SK-N-SH treated with all-trans-retinoic acid at 6 μM for 48 hours (cell line): ENCODE measurements at regions not wholly inside any gene's neighbourhood (a gene's known extent, or its start where the extent isn't known, plus 50 kb on each side); places are given as distances from the start of the nearest gene placed in this dataset.

Experiments used
- ATAC-seq: fragments of 200-7000 bp; cut with Tn5 transposase; 3 replicates; pipeline ENCODE4 v1.9.1; 2020; ENCODE audit warnings: mild to moderate bottlenecking, moderate library complexity
- ARNTL ChIP-seq: fragments of 450-650 bp; formaldehyde crosslinking; IDR thresholded peaks from 2 replicates; pipeline ENCODE4 v1.5.0; 2020; ENCODE audit warnings: low read depth, mild to moderate bottlenecking, moderate library complexity, borderline replicate concordance
- CSDC2 ChIP-seq: fragments of 250-450 bp; sonication (Bioruptor Pico); IDR thresholded peaks from 2 replicates; pipeline ENCODE4 v1.5.0; 2020; ENCODE audit warnings: mild to moderate bottlenecking, moderate library complexity
- ESRRG ChIP-seq: fragments of 250-450 bp; sonication (Bioruptor Pico); IDR thresholded peaks from 2 replicates; pipeline ENCODE4 v1.6.1; 2021; ENCODE audit warnings: mild to moderate bottlenecking
- GLIS3 ChIP-seq: fragments of 250-450 bp; sonication (Bioruptor Pico); IDR thresholded peaks from 2 replicates; pipeline ENCODE4 v1.5.0; 2020; ENCODE audit warnings: mild to moderate bottlenecking, moderate library complexity
- PPARA ChIP-seq: fragments of 250-450 bp; sonication (Bioruptor Pico); IDR thresholded peaks from 2 replicates; pipeline ENCODE4 v1.5.0; 2020; ENCODE audit warnings: mild to moderate bottlenecking, borderline replicate concordance
- SNAI2 ChIP-seq: fragments of 250-450 bp; sonication (Bioruptor Pico); IDR thresholded peaks from 2 replicates; pipeline ENCODE4 v1.5.0; 2020; ENCODE audit warnings: mild to moderate bottlenecking, moderate library complexity
- TCF4 ChIP-seq: fragments of 250-450 bp; sonication (Bioruptor Pico); IDR thresholded peaks from 2 replicates; pipeline ENCODE4 v1.8.0; 2021; ENCODE audit warnings: mild to moderate bottlenecking, moderate library complexity, borderline replicate concordance
- TOX ChIP-seq: fragments of 250-450 bp; sonication (Bioruptor Pico); IDR thresholded peaks from 2 replicates; pipeline ENCODE4 v1.8.0; 2021; ENCODE audit warnings: mild to moderate bottlenecking, moderate library complexity, borderline replicate concordance
- ZC3H10 ChIP-seq: fragments of 250-450 bp; sonication (Bioruptor Pico); IDR thresholded peaks from 2 replicates; pipeline ENCODE4 v1.5.1; 2021; ENCODE audit warnings: mild to moderate bottlenecking, moderate library complexity
- ZFP3 ChIP-seq: fragments of 250-450 bp; sonication (Bioruptor Pico); IDR thresholded peaks from 2 replicates; pipeline ENCODE4 v1.5.0; 2020; ENCODE audit warnings: mild to moderate bottlenecking, moderate library complexity
- ZFP30 ChIP-seq: fragments of 450-650 bp; formaldehyde crosslinking; IDR thresholded peaks from 2 replicates; pipeline ENCODE4 v1.5.0; 2022; ENCODE audit warnings: mild to moderate bottlenecking, moderate library complexity
- ZNF565 ChIP-seq: fragments of 450-650 bp; formaldehyde crosslinking; conservative IDR thresholded peaks from 2 replicates; pipeline ENCODE4 v1.5.0; 2020; ENCODE audit warnings: low read depth, mild to moderate bottlenecking, moderate library complexity
- ZNF70 ChIP-seq: fragments of 450-650 bp; formaldehyde crosslinking; IDR thresholded peaks from 2 replicates; pipeline ENCODE4 v1.5.0; 2020; ENCODE audit warnings: mild to moderate bottlenecking, moderate library complexity
- ZNF8 ChIP-seq: fragments of 450-650 bp; formaldehyde crosslinking; IDR thresholded peaks from 2 replicates; pipeline ENCODE4 v1.5.0; 2020; ENCODE audit warnings: mild to moderate bottlenecking, moderate library complexity
- TF ChIP-seq, protein P1 (sequence below): fragments of 250-450 bp; sonication (Bioruptor Pico); IDR thresholded peaks from 2 replicates; pipeline ENCODE4 v1.5.1; 2020; ENCODE audit warnings: low read depth, mild to moderate bottlenecking, moderate library complexity
- TF ChIP-seq, protein P2 (sequence below): fragments of 250-450 bp; sonication (Bioruptor Pico); IDR thresholded peaks from 2 replicates; pipeline ENCODE4 v1.8.0; 2021; ENCODE audit warnings: low read depth, mild to moderate bottlenecking, moderate library complexity, borderline replicate concordance
- TF ChIP-seq, protein P3 (sequence below): fragments of 250-450 bp; sonication (Bioruptor Pico); IDR thresholded peaks from 2 replicates; pipeline ENCODE4 v1.8.0; 2020; ENCODE audit warnings: mild to moderate bottlenecking, moderate library complexity, borderline replicate concordance
- TF ChIP-seq, protein P4 (sequence below): fragments of 250-450 bp; sonication (Bioruptor Pico); IDR thresholded peaks from 2 replicates; pipeline ENCODE4 v1.5.0; 2020; ENCODE audit warnings: mild to moderate bottlenecking, moderate library complexity
- TF ChIP-seq, protein P5 (sequence below): fragments of 250-450 bp; sonication (Bioruptor Pico); IDR thresholded peaks from 2 replicates; pipeline ENCODE4 v1.5.1; 2021; ENCODE audit warnings: mild to moderate bottlenecking, moderate library complexity

DNA sequence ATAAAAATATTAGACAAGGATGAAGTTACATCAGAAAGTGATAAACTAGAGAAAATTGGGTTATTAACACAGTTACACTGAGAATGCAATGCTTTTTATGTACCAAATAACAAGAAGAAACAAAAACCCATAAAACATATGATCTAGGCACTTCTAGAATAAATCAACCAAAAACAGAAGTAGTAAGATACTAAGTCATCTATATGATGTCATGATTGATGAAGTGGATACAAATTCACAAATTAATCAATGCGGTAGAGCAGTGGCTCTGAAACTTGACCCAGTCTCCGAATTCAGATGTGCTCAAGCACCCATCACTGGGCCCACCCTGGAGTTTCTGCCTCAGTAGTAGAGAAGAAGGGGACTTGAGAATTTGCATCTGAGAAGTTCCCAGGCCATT is 112.1 kb upstream of the SSTR4 start (continued):
- TF ChIP-seq, protein P1, sequence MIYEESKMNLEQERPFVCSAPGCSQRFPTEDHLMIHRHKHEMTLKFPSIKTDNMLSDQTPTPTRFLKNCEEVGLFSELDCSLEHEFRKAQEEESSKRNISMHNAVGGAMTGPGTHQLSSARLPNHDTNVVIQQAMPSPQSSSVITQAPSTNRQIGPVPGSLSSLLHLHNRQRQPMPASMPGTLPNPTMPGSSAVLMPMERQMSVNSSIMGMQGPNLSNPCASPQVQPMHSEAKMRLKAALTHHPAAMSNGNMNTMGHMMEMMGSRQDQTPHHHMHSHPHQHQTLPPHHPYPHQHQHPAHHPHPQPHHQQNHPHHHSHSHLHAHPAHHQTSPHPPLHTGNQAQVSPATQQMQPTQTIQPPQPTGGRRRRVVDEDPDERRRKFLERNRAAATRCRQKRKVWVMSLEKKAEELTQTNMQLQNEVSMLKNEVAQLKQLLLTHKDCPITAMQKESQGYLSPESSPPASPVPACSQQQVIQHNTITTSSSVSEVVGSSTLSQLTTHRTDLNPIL (CRISPR knock-in tag) = no peak
- TF ChIP-seq ZFP30 (CRISPR knock-in tag) = no peak
- TF ChIP-seq, all 23 proteins: peak for 0

DNA sequence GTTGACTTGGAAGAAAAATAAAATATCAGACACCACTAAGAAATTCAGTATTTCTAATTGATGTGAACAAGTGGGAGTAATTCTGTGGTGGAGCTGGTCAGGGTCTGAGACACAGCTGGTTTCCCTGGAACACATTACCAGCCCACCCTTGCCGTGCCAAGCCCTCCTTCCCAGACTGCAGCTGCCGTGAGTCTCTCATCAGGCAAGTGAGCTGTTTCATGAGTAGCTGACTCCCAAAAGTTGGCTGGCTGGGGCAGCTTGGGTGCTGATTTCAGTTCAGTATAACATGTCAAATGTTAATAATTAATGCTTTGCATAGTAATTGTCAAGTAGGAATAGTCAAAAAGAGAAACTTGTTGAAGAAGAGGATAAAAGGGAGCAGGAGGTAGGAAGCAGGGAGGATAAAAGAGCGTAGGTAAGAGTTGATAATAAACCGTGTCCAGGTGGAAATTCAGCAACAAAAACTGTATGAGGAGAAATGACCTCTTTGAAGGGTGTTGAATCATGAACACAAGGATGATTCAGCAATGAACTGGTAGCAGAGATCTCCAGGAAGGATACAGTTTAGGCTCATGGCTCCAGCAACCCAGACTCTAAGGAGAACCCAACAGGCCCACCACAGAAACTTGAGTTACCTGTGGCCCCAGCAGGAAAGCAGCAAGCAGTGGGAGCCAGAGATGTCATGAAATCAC is 110.9 kb upstream of the SSTR4 start:
- ATAC-seq = no peak
- TF ChIP-seq, protein P1 (CRISPR knock-in tag) = no peak
- TF ChIP-seq PPARA (no peak), ESRRG (CRISPR knock-in tag) (no peak), ZNF70 (CRISPR knock-in tag) (no peak)
- TF ChIP-seq, protein P2, sequence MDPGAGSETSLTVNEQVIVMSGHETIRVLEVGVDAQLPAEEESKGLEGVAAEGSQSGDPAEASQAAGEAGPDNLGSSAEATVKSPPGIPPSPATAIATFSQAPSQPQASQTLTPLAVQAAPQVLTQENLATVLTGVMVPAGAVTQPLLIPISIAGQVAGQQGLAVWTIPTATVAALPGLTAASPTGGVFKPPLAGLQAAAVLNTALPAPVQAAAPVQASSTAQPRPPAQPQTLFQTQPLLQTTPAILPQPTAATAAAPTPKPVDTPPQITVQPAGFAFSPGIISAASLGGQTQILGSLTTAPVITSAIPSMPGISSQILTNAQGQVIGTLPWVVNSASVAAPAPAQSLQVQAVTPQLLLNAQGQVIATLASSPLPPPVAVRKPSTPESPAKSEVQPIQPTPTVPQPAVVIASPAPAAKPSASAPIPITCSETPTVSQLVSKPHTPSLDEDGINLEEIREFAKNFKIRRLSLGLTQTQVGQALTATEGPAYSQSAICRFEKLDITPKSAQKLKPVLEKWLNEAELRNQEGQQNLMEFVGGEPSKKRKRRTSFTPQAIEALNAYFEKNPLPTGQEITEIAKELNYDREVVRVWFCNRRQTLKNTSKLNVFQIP (CRISPR knock-in tag) = no peak
- TF ChIP-seq, all 23 proteins: peak for 0

DNA sequence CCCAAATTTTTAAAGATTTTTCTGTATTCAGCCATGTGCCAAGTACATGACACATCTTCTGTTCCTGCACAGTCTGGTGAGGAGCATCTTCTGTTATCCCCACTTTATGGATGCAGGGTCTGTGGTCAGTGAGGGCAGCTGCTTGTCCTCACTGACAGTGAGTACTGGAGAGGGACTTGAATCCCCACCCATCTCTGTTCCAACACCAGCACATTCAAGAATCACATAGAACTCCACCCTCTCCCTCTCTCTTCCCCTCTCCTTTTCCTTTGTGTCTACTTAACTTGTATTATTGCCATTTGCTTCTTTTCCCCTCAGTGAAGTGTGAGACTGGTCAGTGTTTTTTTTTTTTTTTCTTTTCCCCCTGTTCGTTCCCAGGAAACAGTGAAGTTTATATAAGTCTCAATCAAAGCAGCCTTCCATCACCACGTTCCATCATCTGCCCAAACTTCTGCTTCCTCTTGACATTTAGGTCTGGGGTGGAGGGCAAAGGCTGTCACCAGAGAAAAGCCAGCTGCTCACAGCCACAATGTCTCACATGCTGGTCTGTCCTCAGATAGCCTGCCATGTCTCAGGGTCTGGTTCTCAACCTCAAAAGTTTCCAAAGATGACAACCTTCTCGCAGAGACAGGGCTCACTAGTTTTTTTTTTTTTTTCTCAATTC is 110.0 kb upstream of the SSTR4 start:
- no peak for ATAC-seq
- no peak for TF ChIP-seq ZNF8

DNA sequence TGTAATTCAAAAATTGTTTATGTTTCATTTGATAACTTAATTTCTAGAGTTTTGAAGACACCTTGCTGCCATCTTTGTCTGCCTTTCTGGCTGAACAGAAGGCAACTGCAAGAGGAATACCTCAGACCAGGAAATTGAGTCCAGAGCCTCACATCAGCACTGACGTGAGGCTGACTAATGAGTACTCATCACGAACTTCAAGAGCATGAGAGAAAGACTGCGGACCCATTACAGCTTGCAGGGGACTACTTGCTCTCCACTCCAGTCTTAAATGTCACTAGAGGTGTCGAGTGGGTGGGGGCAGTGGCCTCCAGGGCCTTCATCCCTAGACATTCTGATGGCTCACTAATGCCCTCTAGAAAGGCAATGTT is 109.5 kb upstream of the SSTR4 start:
- no peak for TF ChIP-seq ZNF565 (CRISPR knock-in tag)
- TF ChIP-seq, protein P2 (CRISPR knock-in tag) = no peak
- no peak for ATAC-seq

DNA sequence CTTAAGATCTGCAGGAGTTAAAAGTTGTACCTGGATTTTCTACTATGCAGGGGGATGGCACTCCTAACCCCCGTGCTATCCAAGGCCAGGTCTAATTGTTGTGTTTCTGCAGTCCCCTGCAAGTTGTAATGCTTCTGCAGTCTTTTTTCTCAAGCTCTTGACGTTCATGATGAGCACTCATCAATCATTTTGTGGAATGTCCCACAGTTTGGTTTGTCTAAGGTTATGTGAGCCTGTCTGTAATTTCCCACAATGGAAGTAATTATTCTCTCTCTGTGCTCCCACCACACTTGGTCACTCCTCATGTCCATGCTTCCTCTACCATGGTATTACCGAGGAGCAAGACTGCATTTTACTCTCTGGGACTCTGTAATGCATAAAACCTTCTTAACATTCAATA is 107.6 kb upstream of the SSTR4 start:
- no peak for ATAC-seq
- TF ChIP-seq ARNTL (CRISPR knock-in tag) = no peak
- no peak for TF ChIP-seq ZC3H10 (CRISPR knock-in tag)
- no peak for TF ChIP-seq SNAI2 (CRISPR knock-in tag)
- TF ChIP-seq ZNF565 (CRISPR knock-in tag) = no peak
- TF ChIP-seq TOX (CRISPR knock-in tag) = no peak
- no peak for TF ChIP-seq PPARA
- no peak for TF ChIP-seq CSDC2 (CRISPR knock-in tag)
- TF ChIP-seq, protein P1 (CRISPR knock-in tag) = no peak
- no peak for TF ChIP-seq ZFP3 (CRISPR knock-in tag)
- TF ChIP-seq TCF4 (CRISPR knock-in tag) = no peak
- TF ChIP-seq, protein P3, sequence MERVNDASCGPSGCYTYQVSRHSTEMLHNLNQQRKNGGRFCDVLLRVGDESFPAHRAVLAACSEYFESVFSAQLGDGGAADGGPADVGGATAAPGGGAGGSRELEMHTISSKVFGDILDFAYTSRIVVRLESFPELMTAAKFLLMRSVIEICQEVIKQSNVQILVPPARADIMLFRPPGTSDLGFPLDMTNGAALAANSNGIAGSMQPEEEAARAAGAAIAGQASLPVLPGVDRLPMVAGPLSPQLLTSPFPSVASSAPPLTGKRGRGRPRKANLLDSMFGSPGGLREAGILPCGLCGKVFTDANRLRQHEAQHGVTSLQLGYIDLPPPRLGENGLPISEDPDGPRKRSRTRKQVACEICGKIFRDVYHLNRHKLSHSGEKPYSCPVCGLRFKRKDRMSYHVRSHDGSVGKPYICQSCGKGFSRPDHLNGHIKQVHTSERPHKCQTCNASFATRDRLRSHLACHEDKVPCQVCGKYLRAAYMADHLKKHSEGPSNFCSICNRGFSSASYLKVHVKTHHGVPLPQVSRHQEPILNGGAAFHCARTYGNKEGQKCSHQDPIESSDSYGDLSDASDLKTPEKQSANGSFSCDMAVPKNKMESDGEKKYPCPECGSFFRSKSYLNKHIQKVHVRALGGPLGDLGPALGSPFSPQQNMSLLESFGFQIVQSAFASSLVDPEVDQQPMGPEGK (CRISPR knock-in tag) = no peak
- TF ChIP-seq GLIS3 (CRISPR knock-in tag) = no peak
- TF ChIP-seq, protein P4, sequence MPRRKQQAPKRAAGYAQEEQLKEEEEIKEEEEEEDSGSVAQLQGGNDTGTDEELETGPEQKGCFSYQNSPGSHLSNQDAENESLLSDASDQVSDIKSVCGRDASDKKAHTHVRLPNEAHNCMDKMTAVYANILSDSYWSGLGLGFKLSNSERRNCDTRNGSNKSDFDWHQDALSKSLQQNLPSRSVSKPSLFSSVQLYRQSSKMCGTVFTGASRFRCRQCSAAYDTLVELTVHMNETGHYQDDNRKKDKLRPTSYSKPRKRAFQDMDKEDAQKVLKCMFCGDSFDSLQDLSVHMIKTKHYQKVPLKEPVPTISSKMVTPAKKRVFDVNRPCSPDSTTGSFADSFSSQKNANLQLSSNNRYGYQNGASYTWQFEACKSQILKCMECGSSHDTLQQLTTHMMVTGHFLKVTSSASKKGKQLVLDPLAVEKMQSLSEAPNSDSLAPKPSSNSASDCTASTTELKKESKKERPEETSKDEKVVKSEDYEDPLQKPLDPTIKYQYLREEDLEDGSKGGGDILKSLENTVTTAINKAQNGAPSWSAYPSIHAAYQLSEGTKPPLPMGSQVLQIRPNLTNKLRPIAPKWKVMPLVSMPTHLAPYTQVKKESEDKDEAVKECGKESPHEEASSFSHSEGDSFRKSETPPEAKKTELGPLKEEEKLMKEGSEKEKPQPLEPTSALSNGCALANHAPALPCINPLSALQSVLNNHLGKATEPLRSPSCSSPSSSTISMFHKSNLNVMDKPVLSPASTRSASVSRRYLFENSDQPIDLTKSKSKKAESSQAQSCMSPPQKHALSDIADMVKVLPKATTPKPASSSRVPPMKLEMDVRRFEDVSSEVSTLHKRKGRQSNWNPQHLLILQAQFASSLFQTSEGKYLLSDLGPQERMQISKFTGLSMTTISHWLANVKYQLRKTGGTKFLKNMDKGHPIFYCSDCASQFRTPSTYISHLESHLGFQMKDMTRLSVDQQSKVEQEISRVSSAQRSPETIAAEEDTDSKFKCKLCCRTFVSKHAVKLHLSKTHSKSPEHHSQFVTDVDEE (CRISPR knock-in tag) = no peak
- no peak for TF ChIP-seq ZNF8
- TF ChIP-seq, protein P5, sequence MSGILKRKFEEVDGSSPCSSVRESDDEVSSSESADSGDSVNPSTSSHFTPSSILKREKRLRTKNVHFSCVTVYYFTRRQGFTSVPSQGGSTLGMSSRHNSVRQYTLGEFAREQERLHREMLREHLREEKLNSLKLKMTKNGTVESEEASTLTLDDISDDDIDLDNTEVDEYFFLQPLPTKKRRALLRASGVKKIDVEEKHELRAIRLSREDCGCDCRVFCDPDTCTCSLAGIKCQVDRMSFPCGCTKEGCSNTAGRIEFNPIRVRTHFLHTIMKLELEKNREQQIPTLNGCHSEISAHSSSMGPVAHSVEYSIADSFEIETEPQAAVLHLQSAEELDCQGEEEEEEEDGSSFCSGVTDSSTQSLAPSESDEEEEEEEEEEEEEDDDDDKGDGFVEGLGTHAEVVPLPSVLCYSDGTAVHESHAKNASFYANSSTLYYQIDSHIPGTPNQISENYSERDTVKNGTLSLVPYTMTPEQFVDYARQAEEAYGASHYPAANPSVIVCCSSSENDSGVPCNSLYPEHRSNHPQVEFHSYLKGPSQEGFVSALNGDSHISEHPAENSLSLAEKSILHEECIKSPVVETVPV (CRISPR knock-in tag) = no peak
- no peak for TF ChIP-seq ESRRG (CRISPR knock-in tag)
